ENCODE measurements at regions not wholly inside any gene's neighbourhood (a gene's known extent, or its start where the extent isn't known, plus 50 kb on each side); places are given as distances from the start of the nearest gene placed in this dataset.

GRCh38 chr16:9332574-9333148, 241.2 kb downstream of the HAPSTR1 start:
- Mint-ChIP-seq H3K27ac (no peak overlapping the region), H3K36me3 (ENCODE audit: low read depth) (no peaks in the 10 kb centered on the region), H3K4me1 (peaks cover 5% of the 10 kb centered on the region), H3K27me3 (ENCODE audit: low read depth) (peaks cover 14% of the 10 kb centered on the region), H3K9me3 (peaks cover 6% of the 10 kb centered on the region), H3K4me3 (no peak overlapping the region)
- no peak for TF ChIP-seq CTCF (IDR thresholded peaks at IDR 0.05; ENCODE audit: unreplicated experiment in 3 of 3)

GRCh38 chr16:9333469-9333868, 242.0 kb downstream of the HAPSTR1 start:
- no peak overlapping the region for H3K27ac Mint-ChIP-seq
- no peak for TF ChIP-seq CTCF (IDR thresholded peaks at IDR 0.05; ENCODE audit: unreplicated experiment in 3 of 3)
- H3K4me3 Mint-ChIP-seq = no peak overlapping the region
- H3K4me1 Mint-ChIP-seq = peaks cover 5% of the 10 kb centered on the region
- peaks cover 6% of the 10 kb centered on the region for H3K9me3 Mint-ChIP-seq
- H3K27me3 Mint-ChIP-seq (ENCODE audit: low read depth) = peaks cover 13% of the 10 kb centered on the region
- H3K36me3 Mint-ChIP-seq (ENCODE audit: low read depth) = no peaks in the 10 kb centered on the region

GRCh38 chr16:9334103-9334502, 242.7 kb downstream of the HAPSTR1 start:
- H3K9me3 Mint-ChIP-seq = peaks cover 6% of the 10 kb centered on the region
- H3K27ac Mint-ChIP-seq = no peak overlapping the region
- peaks cover 5% of the 10 kb centered on the region for H3K4me1 Mint-ChIP-seq
- peaks cover 15% of the 10 kb centered on the region for H3K27me3 Mint-ChIP-seq (ENCODE audit: low read depth)
- no peak overlapping the region for H3K4me3 Mint-ChIP-seq
- TF ChIP-seq CTCF (IDR thresholded peaks at IDR 0.05; ENCODE audit: unreplicated experiment in 3 of 3) = no peak
- no peaks in the 10 kb centered on the region for H3K36me3 Mint-ChIP-seq (ENCODE audit: low read depth)

GRCh38 chr16:9337308-9338032, 246.0 kb downstream of the HAPSTR1 start:
- no peak overlapping the region for H3K27ac Mint-ChIP-seq
- H3K4me3 Mint-ChIP-seq = no peak overlapping the region
- peaks cover 4% of the 10 kb centered on the region for H3K9me3 Mint-ChIP-seq
- H3K36me3 Mint-ChIP-seq (ENCODE audit: low read depth) = no peaks in the 10 kb centered on the region
- TF ChIP-seq CTCF (IDR thresholded peaks at IDR 0.05; ENCODE audit: unreplicated experiment in 3 of 3) = no peak
- H3K27me3 Mint-ChIP-seq (ENCODE audit: low read depth) = peaks cover 21% of the 10 kb centered on the region
- H3K4me1 Mint-ChIP-seq = no peaks in the 10 kb centered on the region

- Mint-ChIP-seq H3K9me3 (no peaks in the 10 kb centered on the region), H3K27me3 (ENCODE audit: low read depth) (peaks cover 21% of the 10 kb centered on the region), H3K4me1 (peaks cover 3% of the 10 kb centered on the region), H3K4me3 (no peak overlapping the region), H3K27ac (no peak overlapping the region), H3K36me3 (ENCODE audit: low read depth) (no peaks in the 10 kb centered on the region)
- no peak for TF ChIP-seq CTCF (IDR thresholded peaks at IDR 0.05; ENCODE audit: unreplicated experiment in 3 of 3)
Observed at GRCh38 chr16:9338068-9338467, 246.6 kb downstream of the HAPSTR1 start.

GRCh38 chr16:9338510-9338909, 247.1 kb downstream of the HAPSTR1 start:
- H3K27me3 Mint-ChIP-seq (ENCODE audit: low read depth) = peaks cover 21% of the 10 kb centered on the region
- no peaks in the 10 kb centered on the region for H3K36me3 Mint-ChIP-seq (ENCODE audit: low read depth)
- TF ChIP-seq CTCF (IDR thresholded peaks at IDR 0.05; ENCODE audit: unreplicated experiment in 3 of 3) = no peak
- peaks cover 5% of the 10 kb centered on the region for H3K4me1 Mint-ChIP-seq
- no peaks in the 10 kb centered on the region for H3K9me3 Mint-ChIP-seq
- no peak overlapping the region for H3K4me3 Mint-ChIP-seq
- no peak overlapping the region for H3K27ac Mint-ChIP-seq
